ENCODE measurements at regions not wholly inside any gene's neighbourhood (a gene's known extent, or its start where the extent isn't known, plus 50 kb on each side); places are given as distances from the start of the nearest gene placed in this dataset.

DNA sequence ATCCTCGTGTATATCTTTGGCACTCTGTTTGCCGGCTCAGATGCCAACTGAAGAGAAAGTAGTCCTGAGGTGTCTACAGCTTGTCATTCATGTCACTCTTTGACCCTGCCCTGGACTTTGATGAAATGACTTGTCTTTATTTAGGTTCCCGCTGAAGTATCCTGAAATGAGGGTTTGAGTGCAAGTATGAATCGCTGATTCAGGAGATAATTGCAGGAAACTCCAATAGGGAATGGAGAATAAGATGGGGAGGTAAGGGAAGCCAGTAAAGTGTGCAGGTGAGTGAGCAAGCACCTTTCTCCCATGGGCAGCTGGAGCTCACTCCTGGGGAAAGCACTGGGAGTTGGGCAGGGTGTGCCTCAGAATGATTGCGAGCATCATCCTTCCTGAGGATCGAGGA is 50.3 kb upstream of the ZFR start:
- H3K36me3 Mint-ChIP-seq (ENCODE audit: insufficient read depth, unreplicated experiment), result no peaks in the 10 kb centered on the region
- H3K27ac Mint-ChIP-seq (ENCODE audit: unreplicated experiment), result no peak overlapping the region
- intact Hi-C loops (cut with micrococcal nuclease; ENCODE audit: unreplicated experiment), result loop anchor here (5.0 kb wide), 1 partner anchor 37 kb away; no protein-coding TSS in a partner anchor
- TF ChIP-seq, protein P1, sequence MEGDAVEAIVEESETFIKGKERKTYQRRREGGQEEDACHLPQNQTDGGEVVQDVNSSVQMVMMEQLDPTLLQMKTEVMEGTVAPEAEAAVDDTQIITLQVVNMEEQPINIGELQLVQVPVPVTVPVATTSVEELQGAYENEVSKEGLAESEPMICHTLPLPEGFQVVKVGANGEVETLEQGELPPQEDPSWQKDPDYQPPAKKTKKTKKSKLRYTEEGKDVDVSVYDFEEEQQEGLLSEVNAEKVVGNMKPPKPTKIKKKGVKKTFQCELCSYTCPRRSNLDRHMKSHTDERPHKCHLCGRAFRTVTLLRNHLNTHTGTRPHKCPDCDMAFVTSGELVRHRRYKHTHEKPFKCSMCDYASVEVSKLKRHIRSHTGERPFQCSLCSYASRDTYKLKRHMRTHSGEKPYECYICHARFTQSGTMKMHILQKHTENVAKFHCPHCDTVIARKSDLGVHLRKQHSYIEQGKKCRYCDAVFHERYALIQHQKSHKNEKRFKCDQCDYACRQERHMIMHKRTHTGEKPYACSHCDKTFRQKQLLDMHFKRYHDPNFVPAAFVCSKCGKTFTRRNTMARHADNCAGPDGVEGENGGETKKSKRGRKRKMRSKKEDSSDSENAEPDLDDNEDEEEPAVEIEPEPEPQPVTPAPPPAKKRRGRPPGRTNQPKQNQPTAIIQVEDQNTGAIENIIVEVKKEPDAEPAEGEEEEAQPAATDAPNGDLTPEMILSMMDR (IDR thresholded peaks at IDR 0.05; ENCODE audit: insufficient read depth in 1 of 2, low read depth in 1 of 2, low read length in 1 of 2, severe bottlenecking in 1 of 2, unreplicated experiment in 1 of 2), result no peak
- Histone ChIP-seq H3K9me3 (no peaks in the 10 kb centered on the region), H3K27me3 (replicated peaks; ENCODE audit: control insufficient read depth, insufficient read depth, low read length) (no peaks in the 10 kb centered on the region), H3K4me3 (ENCODE audit: low read depth, low read length) (no peak overlapping the region), H3K4me1 (peaks cover 26% of the 10 kb centered on the region), H3K36me3 (ENCODE audit: control insufficient read depth, insufficient read depth, low read length) (no peaks in the 10 kb centered on the region)
- H3K4me1 Mint-ChIP-seq (ENCODE audit: low read depth, unreplicated experiment), result peaks cover 26% of the 10 kb centered on the region
- ChIA-PET CTCF (no interaction called here), POLR2A (no interaction called here)
- no peak for DNase-seq
- H3K4me3 Mint-ChIP-seq (ENCODE audit: unreplicated experiment), result no peak overlapping the region
- BruUV-seq (replicated peaks), result no TSS peak
- no peaks in the 10 kb centered on the region for H3K27me3 Mint-ChIP-seq (ENCODE audit: insufficient read depth, unreplicated experiment)
- no peaks in the 10 kb centered on the region for H3K9me3 Mint-ChIP-seq (ENCODE audit: unreplicated experiment)
